B cell (primary cell): ENCODE measurements at regions not wholly inside any gene's neighbourhood (a gene's known extent, or its start where the extent isn't known, plus 50 kb on each side); places are given as distances from the start of the nearest gene placed in this dataset.

Experiments used
- ATAC-seq: fragments of 200-7000 bp; cut with Tn5 transposase; one replicate; pipeline ENCODE4 v1.10.0; 2021; ENCODE audit warnings: low read depth, mild to moderate bottlenecking, moderate number of reproducible peaks, moderate library complexity
- CTCF ChIA-PET: fragments of 350-600 bp; sonication (Branson Sonifier 250); formaldehyde crosslinking; loops from one replicate; lab custom pipeline; 2021; ENCODE audit warnings: antibody characterized with exemption, inconsistent platforms; lab: Charles Lee
- POLR2A ChIA-PET: fragments of 350-600 bp; sonication (Branson Sonifier 250); formaldehyde crosslinking; loops from one replicate; lab custom pipeline; 2021; ENCODE audit warnings: antibody characterized with exemption; lab: Charles Lee
- DNase-seq: peaks from one replicate; pipeline ENCODE4 v3.0.0; 2013
- H2AFZ ChIP-seq: 2 replicates; pipeline ENCODE4 v1.6.1; 2012; ENCODE audit warnings: mild to moderate bottlenecking, low read depth, low read length; ENCODE audit not compliant: insufficient read depth, poor library complexity, severe bottlenecking
- H3K27ac ChIP-seq, 2 donors: 1 replicate in 1 of 2; 2 replicates in 1 of 2; pipeline ENCODE4 v1.5.1; 2012 to 2013; ENCODE audit warnings: low read length in 2 of 2, mild to moderate bottlenecking in 2 of 2, moderate library complexity in 1 of 2
- H3K27me3 ChIP-seq, 4 experiments: fragments of 200-600 bp in 1 of 4; sonication (generic) in 1 of 4; replicated peaks in 1 of 4; 1 replicate in 2 of 4; 2 replicates in 2 of 4; pipeline versions ENCODE4 v1.6.1 to v1.7.0; 2013 to 2016; ENCODE audit warnings: low read length in 3 of 4, mild to moderate bottlenecking in 2 of 4, mixed read lengths in 1 of 4, moderate library complexity in 1 of 4; ENCODE audit not compliant: insufficient read depth in 4 of 4, control insufficient read depth in 3 of 4; ENCODE audit errors: control extremely low read depth in 1 of 4
- H3K36me3 ChIP-seq, 2 experiments: replicated peaks in 1 of 2; 1 replicate in 1 of 2; 2 replicates in 1 of 2; pipeline versions ENCODE4 v1.6.1 to v1.7.1; 2013; ENCODE audit warnings: low read length in 1 of 2; ENCODE audit not compliant: insufficient read depth in 2 of 2, control insufficient read depth in 1 of 2; ENCODE audit errors: control extremely low read depth in 1 of 2, extremely low read depth in 1 of 2
- H3K4me1 ChIP-seq, 2 donors: fragments of 200-600 bp in 1 of 2; sonication (generic) in 1 of 2; 1 replicate in 1 of 2; 2 replicates in 1 of 2; pipeline versions ENCODE4 v1.5.1 to v1.6.1; 2013 to 2017; ENCODE audit warnings: low read length in 2 of 2; ENCODE audit not compliant: control insufficient read depth in 2 of 2, insufficient read depth in 2 of 2
- H3K4me2 ChIP-seq: replicated peaks from 2 replicates; pipeline ENCODE3; 2012; ENCODE audit warnings: mild to moderate bottlenecking, low read depth, low read length; ENCODE audit not compliant: poor library complexity, severe bottlenecking
- H3K4me3 ChIP-seq, 5 experiments: fragments of 200-600 bp in 1 of 5; sonication (generic) in 1 of 5; 1 replicate in 3 of 5; 2 replicates in 2 of 5; pipeline versions ENCODE4 v1.5.1 to v1.7.0; 2011 to 2016; ENCODE audit warnings: low read length in 4 of 5, mild to moderate bottlenecking in 4 of 5, low read depth in 2 of 5, control low read depth in 1 of 5, moderate library complexity in 1 of 5; ENCODE audit not compliant: insufficient read depth in 1 of 5; ENCODE audit errors: control extremely low read depth in 1 of 5, extremely low read depth in 1 of 5
- H3K79me2 ChIP-seq: fragments of 200-600 bp; sonication (generic); one replicate; pipeline ENCODE4 v1.6.0; 2016; ENCODE audit warnings: low read length; ENCODE audit not compliant: control insufficient read depth, insufficient read depth
- H3K9ac ChIP-seq: fragments of 200-600 bp; sonication (generic); 2 replicates; pipeline ENCODE4 v1.6.1; 2017; ENCODE audit warnings: mild to moderate bottlenecking, low read length, moderate library complexity
- H3K9me3 ChIP-seq, 3 donors: one replicate each; pipeline versions ENCODE4 v1.6.1 to v1.7.1; 2013; ENCODE audit warnings: low read length in 2 of 3; ENCODE audit not compliant: control insufficient read depth in 2 of 3, insufficient read depth in 1 of 3; ENCODE audit errors: control extremely low read depth in 1 of 3
- H4K20me1 ChIP-seq: 2 replicates; pipeline ENCODE4 v1.6.0; 2012; ENCODE audit warnings: mild to moderate bottlenecking, low read length; ENCODE audit not compliant: insufficient read depth, control insufficient read depth, poor library complexity, severe bottlenecking
- H3K27ac Mint-ChIP-seq: one replicate; pipeline ENCODE4 v1.8.0; 2021; ENCODE audit warnings: mixed read lengths
- H3K27me3 Mint-ChIP-seq: one replicate; pipeline ENCODE4 v1.8.0; 2021; ENCODE audit warnings: mixed read lengths
- H3K4me1 Mint-ChIP-seq: one replicate; pipeline ENCODE4 v1.8.0; 2021; ENCODE audit warnings: mixed read lengths
- H3K4me3 Mint-ChIP-seq: one replicate; pipeline ENCODE4 v1.8.0; 2021; ENCODE audit warnings: mixed read lengths
- H3K9me3 Mint-ChIP-seq: one replicate; pipeline ENCODE4 v1.8.0; 2022; ENCODE audit warnings: mixed read lengths; ENCODE audit not compliant: insufficient read depth
- EZH2 ChIP-seq: IDR thresholded peaks from 2 replicates; pipeline ENCODE4 v1.6.1; 2012; ENCODE audit warnings: borderline replicate concordance, low read depth, mild to moderate bottlenecking, moderate library complexity, low read length; ENCODE audit not compliant: insufficient read depth, poor library complexity, severe bottlenecking
- WGBS: methylation state at CpG from one replicate; pipeline ENCODE4 v1.1.5; 2013; ENCODE audit warnings: missing lambda C conversion rate; ENCODE audit not compliant: insufficient coverage; 5-methylcytosine and 5-hydroxymethylcytosine counted together
- intact Hi-C: fragments of 100-400 bp; cut with micrococcal nuclease; formaldehyde crosslinking; loops from one replicate; pipeline ENCODE4 v1.10.0; 2022
- TF ChIP-seq, protein P1 (sequence below): fragments of 200-600 bp; IDR thresholded peaks from one replicate; pipeline ENCODE4 v1.8.0; 2022; ENCODE audit warnings: antibody characterized with exemption, mild to moderate bottlenecking

DNA sequence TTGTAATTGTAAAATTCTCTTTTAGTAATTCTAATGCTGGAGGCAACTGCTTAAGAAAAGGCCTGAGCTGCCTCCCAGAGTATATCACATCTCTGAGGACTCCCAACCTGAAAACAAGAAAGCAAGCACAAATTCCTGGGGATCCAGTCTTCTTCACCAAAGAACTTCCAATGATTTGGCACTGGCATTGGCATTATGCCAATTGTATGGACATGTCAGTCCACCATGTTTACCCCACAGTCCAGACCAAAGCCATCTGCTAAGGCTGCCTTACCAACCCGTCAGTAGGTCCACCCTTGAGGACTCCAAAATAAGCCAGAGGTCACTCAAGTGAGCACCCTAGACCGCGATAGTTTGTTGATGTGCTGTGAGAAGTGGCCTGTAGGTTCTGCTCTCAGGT is 263.1 kb downstream of the RND3 start:
- no peak for DNase-seq
- Mint-ChIP-seq H3K9me3 (no peaks in the 10 kb centered on the region), H3K27me3 (no peaks in the 10 kb centered on the region), H3K4me3 (no peak overlapping the region), H3K4me1 (no peaks in the 10 kb centered on the region), H3K27ac (no peak overlapping the region)
- Histone ChIP-seq H3K9me3 (peaks cover 0 to 1% (median 0%) of the 10 kb centered on the region in 3 donors), H3K9ac (no peak overlapping the region), H3K4me2 (no peak overlapping the region), H3K27ac (no peak overlapping the region), H3K4me3 (no peak overlapping the region), H3K27me3 (no peaks in the 10 kb centered on the region), H3K79me2 (no peaks in the 10 kb centered on the region), H2AFZ (no peak overlapping the region), H3K36me3 (no peaks in the 10 kb centered on the region), H4K20me1 (no peaks in the 10 kb centered on the region), H3K4me1 (no peaks in the 10 kb centered on the region)
- POLR2A ChIA-PET: no interaction called here
- WGBS: no CpG with 5 or more reads among the region's 3 CpGs
- CTCF ChIA-PET: no interaction called here
- no peak for ATAC-seq
- TF ChIP-seq, protein P1, sequence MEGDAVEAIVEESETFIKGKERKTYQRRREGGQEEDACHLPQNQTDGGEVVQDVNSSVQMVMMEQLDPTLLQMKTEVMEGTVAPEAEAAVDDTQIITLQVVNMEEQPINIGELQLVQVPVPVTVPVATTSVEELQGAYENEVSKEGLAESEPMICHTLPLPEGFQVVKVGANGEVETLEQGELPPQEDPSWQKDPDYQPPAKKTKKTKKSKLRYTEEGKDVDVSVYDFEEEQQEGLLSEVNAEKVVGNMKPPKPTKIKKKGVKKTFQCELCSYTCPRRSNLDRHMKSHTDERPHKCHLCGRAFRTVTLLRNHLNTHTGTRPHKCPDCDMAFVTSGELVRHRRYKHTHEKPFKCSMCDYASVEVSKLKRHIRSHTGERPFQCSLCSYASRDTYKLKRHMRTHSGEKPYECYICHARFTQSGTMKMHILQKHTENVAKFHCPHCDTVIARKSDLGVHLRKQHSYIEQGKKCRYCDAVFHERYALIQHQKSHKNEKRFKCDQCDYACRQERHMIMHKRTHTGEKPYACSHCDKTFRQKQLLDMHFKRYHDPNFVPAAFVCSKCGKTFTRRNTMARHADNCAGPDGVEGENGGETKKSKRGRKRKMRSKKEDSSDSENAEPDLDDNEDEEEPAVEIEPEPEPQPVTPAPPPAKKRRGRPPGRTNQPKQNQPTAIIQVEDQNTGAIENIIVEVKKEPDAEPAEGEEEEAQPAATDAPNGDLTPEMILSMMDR: no peak
- TF ChIP-seq EZH2: no peak
- intact Hi-C loops: no loop called here

- Histone ChIP-seq H3K4me3 (no peak overlapping the region), H3K27ac (no peak overlapping the region), H3K4me2 (no peak overlapping the region), H3K9me3 (peaks cover 0 to 6% (median 0%) of the 10 kb centered on the region in 3 donors), H3K9ac (no peak overlapping the region), H3K27me3 (no peaks in the 10 kb centered on the region), H3K36me3 (no peaks in the 10 kb centered on the region), H3K79me2 (no peaks in the 10 kb centered on the region), H3K4me1 (no peaks in the 10 kb centered on the region), H4K20me1 (no peaks in the 10 kb centered on the region), H2AFZ (no peak overlapping the region)
- no peak overlapping the region for H3K27ac Mint-ChIP-seq
- no peaks in the 10 kb centered on the region for H3K9me3 Mint-ChIP-seq
- no peaks in the 10 kb centered on the region for H3K27me3 Mint-ChIP-seq
- no peaks in the 10 kb centered on the region for H3K4me1 Mint-ChIP-seq
- no peak for ATAC-seq
- POLR2A ChIA-PET: no interaction called here
- WGBS: 100% methylated on average over 1 of the region's 5 CpGs
- intact Hi-C loops: no loop called here
- no peak overlapping the region for H3K4me3 Mint-ChIP-seq
- TF ChIP-seq, protein P1: no peak
- no peak for TF ChIP-seq EZH2
- no peak for DNase-seq
- CTCF ChIA-PET: no interaction called here
Measured at GRCh38 chr2:150222942-150223341, 264.5 kb downstream of the RND3 start.
